Mesothelial cell of epicardium (in vitro differentiated cells): ENCODE measurements at regions not wholly inside any gene's neighbourhood (a gene's known extent, or its start where the extent isn't known, plus 50 kb on each side); places are given as distances from the start of the nearest gene placed in this dataset.

Experiments
- DNase-seq, 2 experiments: peaks; one replicate each; pipeline ENCODE4 v3.0.0; 2021; ENCODE audit warnings: low spot score in 2 of 2; ENCODE audit not compliant: unreplicated experiment in 2 of 2
- H3K27ac Mint-ChIP-seq: 2 replicates; pipeline ENCODE4 v1.8.0; 2021; ENCODE audit warnings: mixed read lengths
- H3K27me3 Mint-ChIP-seq: 2 replicates; pipeline ENCODE4 v1.8.0; 2021; ENCODE audit warnings: low read depth, mixed read lengths
- H3K36me3 Mint-ChIP-seq: 2 replicates; pipeline ENCODE4 v1.8.0; 2021; ENCODE audit warnings: mixed read lengths
- H3K4me1 Mint-ChIP-seq: 2 replicates; pipeline ENCODE4 v1.8.0; 2021; ENCODE audit warnings: mixed read lengths
- H3K4me3 Mint-ChIP-seq: 2 replicates; pipeline ENCODE4 v1.8.0; 2021; ENCODE audit warnings: mild to moderate bottlenecking, moderate library complexity, mixed read lengths
- H3K9me3 Mint-ChIP-seq: 2 replicates; pipeline ENCODE4 v1.8.0; 2021; ENCODE audit warnings: mixed read lengths
- TF ChIP-seq, protein P1 (sequence below): fragments of 200-600 bp; sonication (generic); IDR thresholded peaks from one replicate; pipeline ENCODE4 v1.5.0; 2021; ENCODE audit warnings: antibody characterized with exemption; ENCODE audit not compliant: unreplicated experiment

DNA sequence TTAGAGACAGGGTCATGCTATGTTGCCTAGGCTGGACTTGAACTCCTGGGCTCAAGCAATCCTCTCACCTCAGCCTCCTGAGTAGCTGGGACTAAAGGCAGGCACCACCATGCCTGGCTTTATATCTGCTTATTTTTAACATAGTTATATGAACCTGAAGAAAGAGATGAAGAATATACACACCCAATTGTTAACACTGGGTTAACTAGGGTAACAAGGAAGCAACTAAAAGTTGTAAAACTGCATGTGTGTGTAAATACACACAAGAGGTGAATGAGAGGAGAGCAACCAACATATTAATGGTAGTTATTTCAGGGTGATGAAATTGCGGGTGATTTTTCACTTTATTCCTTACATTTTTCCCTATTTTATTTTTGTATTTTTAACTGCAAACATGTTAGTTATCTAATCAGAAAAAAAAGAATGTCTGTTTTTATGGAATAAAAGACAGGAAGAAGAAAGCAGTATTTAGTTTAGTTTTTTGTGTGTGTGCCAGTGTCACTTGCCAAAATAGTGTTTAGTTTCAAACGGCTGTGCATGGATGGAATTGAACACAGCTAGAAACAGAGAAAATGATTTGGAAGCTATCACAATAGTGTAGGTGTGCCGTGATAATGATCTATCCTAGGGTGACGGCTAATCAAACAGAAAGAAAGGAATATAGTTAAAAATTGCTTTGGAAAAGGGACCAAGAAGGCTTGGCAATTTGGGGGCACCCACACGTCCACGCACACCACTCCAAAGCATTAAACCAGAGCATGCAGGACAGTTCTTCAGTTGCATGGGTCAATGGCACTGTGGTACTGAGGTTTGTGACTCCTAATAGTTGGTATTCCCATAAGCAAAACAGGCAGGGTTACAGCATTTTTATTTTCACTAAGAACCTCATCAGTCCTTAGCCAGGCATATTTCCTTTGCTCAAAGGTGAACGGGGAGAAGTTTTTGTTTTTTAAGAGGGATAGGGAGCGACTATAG lies 89.1 kb upstream of the KLHL13 start:
- Mint-ChIP-seq H3K4me1 (no peaks in the 10 kb centered on the region), H3K4me3 (no peak overlapping the region), H3K27ac (no peak overlapping the region), H3K36me3 (no peaks in the 10 kb centered on the region), H3K9me3 (peaks cover 30% of the 10 kb centered on the region), H3K27me3 (no peaks in the 10 kb centered on the region)
- TF ChIP-seq, protein P1, sequence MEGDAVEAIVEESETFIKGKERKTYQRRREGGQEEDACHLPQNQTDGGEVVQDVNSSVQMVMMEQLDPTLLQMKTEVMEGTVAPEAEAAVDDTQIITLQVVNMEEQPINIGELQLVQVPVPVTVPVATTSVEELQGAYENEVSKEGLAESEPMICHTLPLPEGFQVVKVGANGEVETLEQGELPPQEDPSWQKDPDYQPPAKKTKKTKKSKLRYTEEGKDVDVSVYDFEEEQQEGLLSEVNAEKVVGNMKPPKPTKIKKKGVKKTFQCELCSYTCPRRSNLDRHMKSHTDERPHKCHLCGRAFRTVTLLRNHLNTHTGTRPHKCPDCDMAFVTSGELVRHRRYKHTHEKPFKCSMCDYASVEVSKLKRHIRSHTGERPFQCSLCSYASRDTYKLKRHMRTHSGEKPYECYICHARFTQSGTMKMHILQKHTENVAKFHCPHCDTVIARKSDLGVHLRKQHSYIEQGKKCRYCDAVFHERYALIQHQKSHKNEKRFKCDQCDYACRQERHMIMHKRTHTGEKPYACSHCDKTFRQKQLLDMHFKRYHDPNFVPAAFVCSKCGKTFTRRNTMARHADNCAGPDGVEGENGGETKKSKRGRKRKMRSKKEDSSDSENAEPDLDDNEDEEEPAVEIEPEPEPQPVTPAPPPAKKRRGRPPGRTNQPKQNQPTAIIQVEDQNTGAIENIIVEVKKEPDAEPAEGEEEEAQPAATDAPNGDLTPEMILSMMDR = no peak
- no peak for DNase-seq

DNA sequence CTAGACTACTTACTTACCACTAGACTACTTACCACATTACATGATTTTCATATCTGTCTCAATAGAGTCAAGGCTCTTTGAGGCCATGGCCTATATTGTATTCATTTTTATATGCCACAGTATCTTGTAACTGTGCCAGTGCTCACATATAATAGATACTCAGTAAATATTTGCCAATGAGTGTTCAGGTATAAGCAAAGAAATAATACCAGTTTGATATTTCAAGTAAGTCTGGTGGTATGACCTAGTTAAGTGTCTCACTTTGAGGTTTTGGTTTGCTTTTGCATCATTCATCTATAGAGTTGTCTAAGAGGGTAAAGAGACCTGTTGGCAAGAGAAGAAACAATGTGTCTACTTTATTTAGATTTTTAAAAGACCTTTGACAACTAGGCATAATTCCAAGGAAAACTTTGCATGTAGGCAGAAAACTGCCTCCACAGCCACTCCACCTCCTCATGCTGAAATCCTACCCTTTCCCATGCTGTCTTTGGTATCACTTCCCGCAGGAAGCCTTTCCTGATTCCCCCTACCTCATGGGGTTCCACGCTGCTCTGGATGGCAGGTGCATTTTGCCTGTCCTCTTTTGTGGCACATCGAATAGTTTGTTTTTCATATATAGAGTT lies 91.3 kb upstream of the KLHL13 start:
- H3K9me3 Mint-ChIP-seq = peaks cover 25% of the 10 kb centered on the region
- no peaks in the 10 kb centered on the region for H3K4me1 Mint-ChIP-seq
- no peaks in the 10 kb centered on the region for H3K36me3 Mint-ChIP-seq
- H3K4me3 Mint-ChIP-seq = no peak overlapping the region
- H3K27ac Mint-ChIP-seq = no peak overlapping the region
- TF ChIP-seq, protein P1 = no peak
- DNase-seq = no peak
- H3K27me3 Mint-ChIP-seq = no peaks in the 10 kb centered on the region

- TF ChIP-seq, protein P1 = no peak
- no peaks in the 10 kb centered on the region for H3K27me3 Mint-ChIP-seq
- no peak for DNase-seq
- no peaks in the 10 kb centered on the region for H3K4me1 Mint-ChIP-seq
- H3K9me3 Mint-ChIP-seq = peaks cover 26% of the 10 kb centered on the region
- no peak overlapping the region for H3K27ac Mint-ChIP-seq
- no peak overlapping the region for H3K4me3 Mint-ChIP-seq
- no peaks in the 10 kb centered on the region for H3K36me3 Mint-ChIP-seq
Observed at GRCh38 chrX:118208481-118208880, 91.9 kb upstream of the KLHL13 start.

DNA sequence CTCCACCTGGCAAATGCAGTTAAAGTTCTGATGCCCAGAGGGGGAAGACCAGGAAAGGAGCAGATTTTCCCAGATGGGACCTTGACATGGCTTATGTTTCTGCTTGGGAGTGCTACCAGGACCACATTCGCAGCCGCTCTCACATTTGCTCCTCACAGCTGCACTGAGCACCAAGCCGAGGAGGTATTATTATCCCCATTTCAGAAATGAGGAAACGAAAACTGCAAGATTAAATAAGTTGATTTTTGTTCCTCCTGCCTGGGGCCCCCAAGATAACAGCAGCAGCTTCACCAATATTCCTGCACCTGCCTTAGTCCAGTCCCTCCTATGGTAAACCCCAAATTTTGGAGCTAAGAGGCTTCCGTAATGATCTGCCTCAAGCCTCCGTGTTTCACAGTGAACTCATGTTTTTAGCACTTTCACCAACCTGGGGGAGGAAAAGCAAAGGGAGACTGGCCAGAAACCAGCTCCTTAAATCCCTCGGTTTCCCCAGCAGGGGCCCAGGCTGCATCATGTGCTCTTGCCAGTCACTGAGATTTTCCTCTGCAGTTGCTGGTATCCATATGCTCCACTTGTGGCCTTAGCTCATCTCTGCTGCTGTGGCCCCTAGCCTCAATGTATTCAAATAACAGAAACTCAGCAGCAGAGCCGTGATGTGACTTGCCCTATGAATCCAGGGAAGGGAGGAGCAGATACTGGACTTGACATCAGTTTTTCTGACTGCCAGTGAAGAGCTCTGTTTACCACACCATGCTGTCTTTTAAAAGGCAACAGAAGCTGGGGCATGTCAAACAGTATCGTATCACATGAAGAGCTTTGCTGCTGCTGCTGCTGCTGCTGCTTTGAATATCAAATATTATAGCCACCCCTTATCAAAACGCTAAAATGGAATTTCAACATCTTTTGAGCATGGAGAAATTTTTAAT lies 95.5 kb upstream of the KLHL13 start:
- Mint-ChIP-seq H3K27ac (no peak overlapping the region), H3K36me3 (no peaks in the 10 kb centered on the region), H3K4me1 (peaks cover 4% of the 10 kb centered on the region), H3K27me3 (no peaks in the 10 kb centered on the region), H3K4me3 (no peak overlapping the region), H3K9me3 (peaks cover 29% of the 10 kb centered on the region)
- TF ChIP-seq, protein P1 = no peak
- no peak for DNase-seq

DNA sequence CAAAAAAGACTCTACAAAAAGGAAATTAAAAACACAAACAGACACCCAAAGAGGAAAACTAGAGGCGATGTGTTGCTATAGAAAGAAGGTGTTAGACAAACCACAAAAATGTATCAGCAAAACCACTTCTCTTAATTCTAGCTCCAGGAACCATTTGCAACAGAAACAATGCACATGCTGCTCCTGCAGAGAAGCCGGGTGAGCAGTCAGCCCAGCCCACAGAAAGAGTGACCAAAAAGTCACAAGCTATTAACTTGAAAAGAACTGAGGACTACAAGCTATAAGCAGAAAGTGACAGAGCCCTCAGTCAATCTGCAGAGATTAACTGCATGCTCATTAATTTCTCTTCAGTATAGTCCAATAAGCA lies 96.2 kb upstream of the KLHL13 start:
- TF ChIP-seq, protein P1 = no peak
- no peak overlapping the region for H3K4me3 Mint-ChIP-seq
- H3K27me3 Mint-ChIP-seq = no peaks in the 10 kb centered on the region
- H3K27ac Mint-ChIP-seq = no peak overlapping the region
- no peaks in the 10 kb centered on the region for H3K36me3 Mint-ChIP-seq
- peaks cover 4% of the 10 kb centered on the region for H3K4me1 Mint-ChIP-seq
- peaks cover 28% of the 10 kb centered on the region for H3K9me3 Mint-ChIP-seq
- DNase-seq = no peak
